ENCODE measurements at regions not wholly inside any gene's neighbourhood (a gene's known extent, or its start where the extent isn't known, plus 50 kb on each side); places are given as distances from the start of the nearest gene placed in this dataset.
"Not testable (repeated sequence)": the region's sequence is repeated elsewhere in the genome, so short reads cannot be mapped to it uniquely, and the experiment has no call there.

DNA sequence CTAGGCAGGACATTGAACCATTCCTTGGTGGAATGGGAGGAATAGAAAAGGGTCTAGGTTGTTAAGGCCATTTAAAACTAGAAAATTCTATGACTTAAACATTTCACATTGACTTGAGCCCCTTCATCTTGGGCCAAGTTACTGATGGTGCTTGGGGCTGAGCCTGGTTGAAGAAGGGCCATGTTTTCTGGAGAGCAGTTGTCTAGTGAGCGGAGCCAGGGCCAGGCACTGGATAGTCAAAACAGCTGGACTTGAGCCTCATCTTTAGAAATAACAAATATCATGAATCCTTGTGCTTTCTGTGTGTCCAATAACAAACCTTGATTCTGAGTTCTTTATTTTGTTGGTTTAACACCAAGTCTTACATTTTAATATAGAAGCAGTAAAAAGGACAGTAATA, 134.6 kb upstream of the TCF21 start:
- DNase-seq (ENCODE audit: low read depth in 2 of 2), result no peak

DNA sequence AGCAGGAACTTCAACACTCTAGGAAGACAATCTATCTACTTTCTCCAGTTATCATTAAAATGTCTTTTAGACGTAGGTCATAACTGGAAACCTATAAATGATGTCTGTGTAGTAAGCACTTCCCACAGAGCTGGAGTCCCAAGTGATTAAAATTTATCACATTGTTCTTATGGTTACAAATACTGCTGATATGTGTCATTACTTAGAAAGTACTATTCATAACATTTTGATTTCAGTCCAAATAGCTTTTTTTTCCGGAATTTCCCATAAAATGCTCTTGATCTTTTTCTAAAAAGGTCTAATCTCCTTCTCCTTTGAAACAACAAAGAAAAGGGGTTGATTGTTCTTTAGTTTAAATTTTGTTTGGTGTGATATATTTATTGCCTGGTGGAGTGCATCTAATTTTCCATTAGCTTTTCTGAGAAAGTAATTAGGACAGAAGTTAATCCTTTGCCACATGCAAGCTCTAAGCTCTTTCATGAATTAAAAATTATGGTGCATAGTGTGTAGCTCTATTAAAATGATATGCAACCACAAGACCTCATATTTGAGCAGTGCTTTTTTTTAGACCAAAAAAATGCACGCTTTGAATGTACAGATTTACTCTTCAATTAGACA, 132.7 kb upstream of the TCF21 start:
- no peak for DNase-seq (ENCODE audit: low read depth in 2 of 2)

DNA sequence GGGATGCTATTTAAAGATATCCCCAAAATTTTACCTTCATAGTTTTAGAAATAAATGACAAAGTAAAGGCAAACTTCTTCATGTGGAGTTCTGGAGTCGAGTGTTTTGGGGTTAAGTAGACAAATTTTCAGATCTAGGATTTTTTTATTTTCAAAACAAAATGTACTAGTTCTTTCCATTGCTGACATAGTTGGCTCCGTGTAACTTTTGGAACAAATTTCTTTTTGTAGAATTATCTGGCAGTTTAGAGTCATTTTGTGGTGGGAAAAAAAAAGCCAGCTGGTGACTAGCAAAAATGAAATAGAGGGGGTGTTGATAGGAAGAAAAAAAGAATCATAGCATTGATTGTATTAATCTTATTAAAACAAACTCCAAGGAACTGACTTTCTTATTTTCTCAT, 131.6 kb upstream of the TCF21 start:
- DNase-seq (ENCODE audit: low read depth in 2 of 2), result no peak

DNA sequence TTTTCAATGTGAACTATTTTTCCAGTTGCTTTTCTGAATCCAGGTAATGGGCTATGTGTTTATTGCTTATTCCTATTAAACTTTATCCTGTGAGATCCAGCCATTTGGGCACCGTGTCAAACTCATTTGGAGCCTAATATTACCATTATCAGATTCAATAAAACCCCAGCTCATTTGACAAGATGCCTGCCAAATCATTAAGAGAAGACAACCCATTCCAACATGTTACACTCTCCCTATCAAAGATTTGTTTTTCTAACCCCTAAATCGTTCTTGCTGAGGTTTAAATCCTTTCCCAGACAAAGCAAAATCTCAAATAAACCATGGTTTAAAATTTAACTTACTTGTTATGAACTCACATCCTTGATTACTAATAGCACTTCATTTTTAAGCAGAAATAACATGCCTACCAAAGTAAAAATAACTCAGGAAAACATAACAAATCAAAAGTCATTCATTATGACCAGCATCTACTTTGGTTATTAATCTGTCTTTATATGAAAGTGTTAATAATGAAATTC, 130.0 kb upstream of the TCF21 start:
- no peak for DNase-seq (ENCODE audit: low read depth in 2 of 2)

DNA sequence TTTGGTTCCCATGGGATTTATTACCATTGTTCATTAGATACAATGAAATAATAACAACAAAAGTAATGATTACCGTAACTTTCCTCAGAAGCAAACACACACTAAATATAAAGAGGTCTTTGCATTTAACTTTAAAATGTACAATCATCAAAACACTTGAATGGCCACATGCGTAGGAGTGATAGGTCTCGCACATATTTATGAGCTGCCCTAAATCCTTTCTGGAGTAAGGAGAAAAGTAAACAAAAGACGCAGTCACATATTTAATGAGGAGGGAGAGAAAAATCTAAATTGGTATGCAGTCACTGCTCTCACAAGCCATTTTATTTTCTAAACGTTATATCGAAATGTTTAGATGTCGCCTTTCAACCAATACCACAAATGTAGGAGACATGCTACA, 129.4 kb upstream of the TCF21 start:
- DNase-seq (ENCODE audit: low read depth in 2 of 2), result no peak

DNA sequence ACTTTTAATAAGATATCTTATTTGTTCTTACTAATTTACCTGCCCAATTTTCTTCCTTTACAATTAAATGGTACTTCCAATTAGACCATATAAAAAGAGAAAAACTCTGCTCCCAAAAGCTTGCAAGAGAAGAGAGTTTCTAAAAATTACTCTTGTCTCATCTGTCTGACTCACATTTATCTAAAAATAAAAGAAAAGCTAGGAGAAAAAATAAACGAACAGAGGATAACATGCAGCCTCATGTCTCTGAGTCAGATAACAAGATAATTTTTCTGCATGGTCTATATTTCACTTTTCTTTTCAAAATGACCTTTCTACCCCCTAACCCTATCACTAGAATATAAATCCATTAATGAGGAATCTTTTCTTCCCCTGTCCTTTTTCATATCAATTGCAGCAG, 127.2 kb upstream of the TCF21 start:
- no peak for DNase-seq (ENCODE audit: low read depth in 2 of 2)

DNA sequence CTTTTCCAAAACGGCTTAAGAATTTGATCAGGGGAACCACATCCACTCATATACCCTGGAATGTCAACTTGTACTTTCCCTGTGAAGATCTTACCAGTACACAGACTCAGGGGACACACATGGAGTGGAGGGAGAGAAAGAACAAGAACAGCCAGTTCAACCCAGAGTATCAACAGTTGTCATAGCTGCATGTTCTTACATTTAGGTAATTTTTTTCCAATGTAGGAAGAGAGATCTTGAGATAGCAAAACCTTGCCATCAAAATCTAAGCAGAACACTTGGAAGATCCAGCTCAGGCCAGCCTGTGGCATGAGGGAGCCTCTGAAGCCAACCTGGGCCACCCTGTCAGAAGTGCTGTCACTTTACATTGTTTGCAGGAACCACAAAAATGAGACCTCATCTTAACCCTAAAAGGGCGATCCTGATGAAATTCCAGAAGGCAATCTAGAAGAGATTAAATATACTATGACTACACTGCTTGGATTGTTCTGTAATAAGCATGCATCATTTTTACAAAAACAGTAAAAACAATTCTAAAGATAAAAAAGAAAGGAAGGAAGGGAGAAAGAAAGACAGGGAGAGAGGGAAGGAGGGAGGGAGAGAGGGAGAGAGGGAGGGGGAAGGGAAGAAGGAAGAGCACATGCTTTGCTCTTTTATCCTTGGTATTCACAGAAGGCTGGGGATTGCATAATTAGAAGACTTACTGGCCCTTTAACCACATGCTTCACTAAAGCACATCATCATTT, 124.7 kb upstream of the TCF21 start:
- DNase-seq (ENCODE audit: low read depth in 2 of 2), result no peak

DNA sequence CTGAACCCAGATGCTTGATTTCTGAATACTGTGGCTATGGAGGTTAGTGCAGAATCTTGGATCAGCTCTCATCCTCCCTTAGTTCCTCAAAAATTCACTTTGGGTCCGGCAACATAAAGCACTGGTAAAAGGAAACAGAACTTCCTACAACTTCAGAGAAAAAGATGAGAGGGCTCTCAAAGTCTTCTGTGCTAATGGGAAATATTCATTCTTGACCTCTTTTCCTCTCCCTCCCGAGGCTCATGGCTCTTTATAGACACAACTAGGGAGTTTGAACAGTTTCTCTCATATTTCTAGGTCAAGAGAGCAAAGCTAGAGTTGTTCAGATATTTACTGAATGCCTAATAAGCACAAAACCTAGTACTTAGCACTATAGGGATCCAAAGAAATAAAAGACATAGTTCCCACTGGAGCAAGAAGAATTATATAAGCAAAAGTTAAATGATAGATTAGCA, 124.1 kb upstream of the TCF21 start:
- no peak for DNase-seq (ENCODE audit: low read depth in 2 of 2)

DNA sequence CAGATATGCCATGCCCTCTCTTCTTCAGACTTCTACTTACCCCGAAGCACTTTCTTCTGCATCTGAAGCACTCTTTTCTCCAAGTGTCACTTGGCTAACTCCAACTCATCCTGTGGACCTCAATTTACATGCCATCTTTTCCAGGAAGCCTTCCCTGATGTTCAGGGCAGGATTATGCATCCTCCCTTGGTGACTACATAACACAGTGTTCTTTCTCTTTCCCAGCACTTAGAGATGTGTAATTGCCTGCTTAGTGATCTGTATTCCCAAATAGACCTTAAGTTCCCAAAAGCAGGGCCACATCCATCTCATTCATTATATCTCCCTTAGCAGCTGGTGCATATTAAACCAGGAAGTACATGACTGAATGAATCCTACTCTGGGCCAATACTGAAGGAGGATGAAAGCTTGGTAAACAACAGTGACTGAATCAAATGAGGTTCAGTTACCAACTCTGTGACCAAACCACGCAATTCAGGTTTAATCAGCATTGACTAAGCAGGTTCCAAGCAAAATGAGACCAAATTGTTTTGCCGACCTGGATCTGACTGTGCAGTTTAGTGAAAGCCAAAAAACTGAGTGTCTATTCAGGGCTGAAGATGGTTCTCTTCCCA, 121.4 kb upstream of the TCF21 start:
- DNase-seq (ENCODE audit: low read depth in 2 of 2), result no peak

DNA sequence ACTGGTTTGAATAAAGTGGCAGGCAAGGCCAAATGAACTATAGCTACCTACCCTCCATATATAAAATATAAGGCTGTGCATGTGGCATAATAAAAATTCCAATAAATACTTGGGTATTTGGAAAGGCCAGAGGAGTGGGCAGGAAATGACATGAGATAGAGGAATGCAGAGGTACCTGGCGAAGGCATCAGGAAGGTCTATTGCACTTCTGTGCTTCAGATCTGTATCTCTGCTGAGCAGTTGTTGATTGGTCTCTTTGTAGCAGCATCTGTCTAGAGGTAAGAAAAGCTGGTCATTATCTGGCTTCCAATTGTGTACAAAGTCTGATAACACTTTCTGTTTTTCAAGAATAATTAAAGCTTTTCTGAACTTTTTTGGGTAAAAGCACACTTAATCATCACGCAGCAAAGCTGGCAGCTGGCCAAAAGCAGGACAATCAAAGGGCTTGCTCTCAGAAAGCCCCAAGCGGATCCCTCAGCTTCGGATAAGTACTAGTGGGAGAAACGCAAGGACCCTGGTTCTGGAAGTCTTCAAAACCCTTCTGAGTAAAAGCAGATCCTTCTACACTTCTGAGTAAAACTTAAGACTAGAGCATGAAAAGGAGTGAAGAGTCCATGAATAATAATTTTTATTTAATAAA, 120.1 kb upstream of the TCF21 start:
- no peak for DNase-seq (ENCODE audit: low read depth in 2 of 2)

DNA sequence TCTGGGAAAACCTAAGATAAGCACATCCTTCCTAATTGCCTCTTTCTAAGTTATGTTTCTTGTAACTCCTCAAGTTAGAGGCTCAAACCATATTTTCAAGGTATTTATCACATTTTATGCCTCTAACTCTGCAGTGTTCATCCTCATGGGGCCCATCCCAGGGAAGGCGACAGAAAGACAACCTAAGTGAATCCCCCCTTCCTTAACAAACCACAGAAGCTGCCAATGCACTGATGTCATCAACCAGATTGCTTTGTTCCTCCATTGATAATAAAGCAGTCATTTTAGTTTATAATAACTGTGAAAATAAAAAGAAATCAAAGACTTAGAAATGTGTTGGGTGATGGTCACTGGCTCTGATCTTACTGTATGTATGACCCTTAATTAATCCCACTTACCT, 119.5 kb upstream of the TCF21 start:
- no peak for DNase-seq (ENCODE audit: low read depth in 2 of 2)

DNA sequence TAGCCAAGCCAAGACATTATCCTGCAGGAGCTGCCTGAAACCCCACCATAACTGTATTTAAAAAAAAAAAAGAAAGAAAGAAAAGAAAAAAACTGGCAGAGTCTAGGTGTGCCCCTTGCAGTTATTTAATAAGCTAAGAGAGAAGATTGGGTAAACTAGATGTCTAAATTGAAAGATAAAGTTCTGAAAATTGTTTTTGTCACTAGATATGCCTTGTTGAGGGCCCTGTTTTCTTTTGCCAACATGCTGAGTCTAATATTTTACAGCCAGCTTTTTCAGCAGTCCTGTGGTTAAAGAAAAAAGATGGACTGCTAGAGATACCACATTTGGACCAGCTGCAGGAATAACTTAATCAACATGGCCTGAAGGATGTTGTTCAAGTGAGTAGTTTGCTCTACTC, 116.3 kb upstream of the TCF21 start:
- no peak for DNase-seq (ENCODE audit: low read depth in 2 of 2)

DNA sequence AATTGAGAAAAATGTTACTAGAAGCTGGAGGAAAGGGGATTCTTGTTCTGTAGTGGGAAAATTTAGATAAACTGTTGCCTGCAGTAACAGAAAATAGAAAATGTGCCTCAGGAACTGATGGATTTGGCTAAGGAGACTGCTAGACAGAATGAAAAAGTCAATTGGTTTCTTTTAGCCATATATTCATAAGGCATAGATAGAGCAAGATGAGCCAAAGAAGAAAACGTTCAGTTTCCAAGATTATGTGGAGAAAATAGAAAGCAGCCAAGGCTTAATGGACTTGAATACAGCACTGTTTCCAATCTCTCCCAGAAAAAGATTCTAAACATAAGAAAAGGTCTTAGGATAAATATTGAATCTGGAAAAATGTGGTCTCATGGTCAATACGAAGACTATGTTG, 115.1 kb upstream of the TCF21 start:
- DNase-seq (ENCODE audit: low read depth in 2 of 2), result no peak

DNA sequence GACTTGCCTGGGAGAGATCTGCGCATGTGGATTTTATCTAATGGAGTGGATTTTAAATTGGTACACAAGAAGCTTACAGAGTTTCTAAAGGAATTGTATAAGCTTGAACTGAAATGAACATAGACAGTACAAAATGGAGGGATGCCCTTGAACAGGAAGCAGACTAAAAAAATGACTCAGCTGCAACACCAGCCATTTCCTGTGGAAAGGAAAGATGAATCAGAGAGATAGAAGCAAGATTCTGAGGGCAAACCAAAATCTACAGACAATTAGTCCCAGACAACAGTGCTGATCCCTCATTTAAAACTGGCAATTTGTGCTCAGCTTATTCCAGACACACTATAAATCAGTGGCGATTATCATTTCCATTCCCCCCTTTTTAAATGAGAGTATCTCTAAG, 114.6 kb upstream of the TCF21 start:
- no peak for DNase-seq (ENCODE audit: low read depth in 2 of 2)

DNA sequence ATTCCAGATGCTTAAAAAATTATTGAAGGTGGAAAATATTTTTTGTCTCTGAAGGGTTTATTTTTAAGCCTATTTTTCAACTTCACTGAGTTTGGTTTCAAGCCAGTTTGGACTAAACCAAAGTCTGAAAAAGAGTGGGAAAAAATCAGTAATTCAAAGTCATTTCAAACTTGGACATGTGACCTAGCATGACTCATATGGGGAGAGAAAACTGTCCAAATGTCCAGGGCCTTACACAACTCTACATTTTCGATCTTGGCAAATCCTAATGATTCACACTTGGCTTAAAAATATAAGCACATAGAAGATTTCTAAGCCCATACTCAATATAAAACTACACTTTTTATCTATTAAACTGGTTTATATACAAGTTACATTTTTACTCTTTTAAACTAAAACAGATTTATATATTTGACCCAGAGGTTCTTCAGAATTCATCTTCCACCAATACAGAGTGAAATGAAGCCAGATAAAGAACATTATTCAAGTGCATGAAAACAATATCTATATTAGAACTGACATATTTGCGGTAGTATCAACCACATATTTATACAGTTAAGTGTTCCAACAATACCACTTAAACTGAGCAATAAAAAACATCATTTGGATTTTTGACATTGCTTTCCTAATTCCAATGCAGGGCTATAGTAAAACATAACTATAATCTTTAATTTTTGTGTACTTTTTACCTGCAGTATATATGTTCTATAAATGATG, 110.3 kb upstream of the TCF21 start:
- DNase-seq (ENCODE audit: low read depth in 2 of 2), result no peak

DNA sequence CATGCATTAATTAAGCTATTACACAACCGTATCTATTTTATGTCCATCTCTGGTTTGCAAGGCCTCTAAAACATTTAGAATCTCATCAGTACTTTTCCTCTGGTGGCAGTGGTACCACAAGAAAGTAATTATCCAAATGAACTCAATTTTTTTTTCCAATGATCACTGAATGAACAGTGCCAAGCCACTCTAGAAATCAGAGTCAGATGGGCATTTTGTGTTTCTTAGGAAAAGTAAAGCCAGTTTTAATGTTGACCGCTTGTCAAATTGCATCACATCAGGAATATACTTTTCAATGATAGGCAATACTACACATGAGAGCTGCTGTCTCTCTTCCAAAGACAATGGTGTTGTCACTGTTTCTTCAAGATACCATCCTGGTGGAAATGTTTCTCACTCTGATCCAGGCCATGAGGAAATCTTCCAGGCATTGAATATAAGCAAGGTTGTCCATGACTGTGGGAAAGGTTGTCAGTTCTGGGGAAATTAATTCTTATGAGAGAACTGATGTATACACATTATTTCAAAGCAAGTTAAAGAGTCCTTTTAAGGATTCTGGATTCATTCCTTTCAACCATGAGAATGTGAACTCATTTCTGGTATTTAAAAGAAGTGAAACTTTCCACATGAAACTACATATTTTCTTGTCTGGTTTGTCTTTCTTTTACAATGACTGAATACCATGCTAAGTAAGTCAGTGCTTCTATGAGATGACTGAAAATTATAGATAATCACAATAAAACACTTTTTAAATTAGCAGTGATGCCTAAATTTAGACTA, 108.8 kb upstream of the TCF21 start:
- no peak for DNase-seq (ENCODE audit: low read depth in 2 of 2)

DNA sequence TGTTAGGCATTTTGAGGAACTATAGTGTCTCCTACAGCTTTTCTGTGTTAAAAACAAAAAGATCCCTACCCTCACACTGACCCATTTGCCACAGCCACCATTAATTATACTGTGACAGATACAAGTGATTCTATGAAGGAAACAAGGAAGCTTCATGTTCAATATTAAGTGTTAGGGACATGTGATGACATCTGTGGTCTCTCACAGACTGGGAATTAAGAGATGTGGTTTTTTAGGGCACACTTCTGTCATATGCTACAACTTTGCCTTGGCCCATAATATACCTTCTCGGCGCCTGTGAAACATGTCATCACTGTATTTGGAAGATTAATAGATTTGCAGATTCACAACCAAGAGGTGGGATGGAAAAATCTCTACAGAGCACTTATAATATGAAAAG, 102.9 kb upstream of the TCF21 start:
- DNase-seq (ENCODE audit: low read depth in 2 of 2), result no peak

DNA sequence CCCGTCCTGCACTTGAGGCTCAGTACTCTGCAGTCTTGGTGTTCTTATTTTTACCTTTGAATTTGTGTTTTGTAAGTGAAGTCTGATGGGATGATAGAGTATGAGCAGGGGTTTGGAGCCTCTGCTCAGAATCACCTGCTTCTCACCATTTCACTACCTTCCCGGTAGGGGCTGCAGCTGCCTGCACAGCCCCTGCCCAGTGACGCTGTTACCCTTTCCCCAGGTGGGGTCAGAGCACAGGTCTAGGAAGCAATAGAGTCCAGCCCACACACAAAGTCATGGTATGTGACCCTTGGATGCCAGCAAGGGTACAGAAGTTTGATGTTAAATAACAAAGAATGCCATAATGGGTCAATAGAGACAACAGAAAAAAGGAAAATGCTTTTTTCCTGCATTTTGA, 101.8 kb upstream of the TCF21 start:
- DNase-seq (ENCODE audit: low read depth in 2 of 2), result no peak

DNA sequence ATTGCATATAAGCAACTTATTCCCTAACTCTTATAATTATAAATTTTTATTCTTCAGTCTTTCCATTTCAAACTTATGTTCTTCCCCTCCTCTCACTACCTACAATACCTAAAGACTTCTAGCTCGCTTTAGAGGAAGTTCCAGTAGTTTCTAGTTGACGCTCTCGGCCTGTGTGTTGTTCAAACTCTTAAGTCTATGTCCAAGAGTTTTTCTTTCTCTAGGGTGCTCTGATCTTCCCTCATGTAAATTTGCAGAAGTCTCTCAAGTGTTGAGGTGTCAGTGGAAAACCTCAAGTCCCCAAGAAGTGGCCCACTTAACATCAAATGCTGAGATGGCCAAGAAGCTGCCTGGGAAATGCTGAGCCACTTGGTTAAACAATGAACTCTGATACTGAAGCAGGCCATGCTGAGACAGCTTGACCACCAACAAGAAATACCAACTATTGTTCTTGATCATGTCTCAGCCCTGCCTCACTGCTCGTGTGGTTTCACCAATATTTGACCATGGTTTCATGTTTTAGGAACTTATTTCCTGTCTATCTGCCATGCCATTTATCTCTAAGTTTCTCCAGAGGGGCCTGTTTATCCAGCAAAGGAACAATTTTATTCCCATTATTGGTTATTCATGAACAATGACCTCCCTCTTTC, 100.9 kb upstream of the TCF21 start:
- no peak for DNase-seq (ENCODE audit: low read depth in 2 of 2)

DNA sequence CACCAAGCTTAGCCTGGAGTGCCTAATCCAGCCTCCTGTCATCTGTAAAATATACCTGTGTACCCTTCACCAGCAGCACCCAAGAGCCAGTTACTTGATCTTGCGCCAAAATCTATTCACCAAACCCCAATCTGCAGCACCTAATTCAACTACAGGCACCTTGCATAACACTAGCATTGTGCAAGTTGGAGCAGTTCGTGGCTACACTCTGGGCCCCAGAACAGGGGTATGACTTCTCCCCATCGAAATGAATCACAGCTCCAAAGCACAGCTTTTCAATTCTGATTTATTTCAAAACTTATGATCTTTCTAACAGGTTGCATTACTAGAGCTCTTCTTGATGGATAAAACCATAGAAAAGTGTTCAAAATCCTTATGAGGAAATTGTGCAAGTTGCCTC, 100.4 kb upstream of the TCF21 start:
- DNase-seq (ENCODE audit: low read depth in 2 of 2), result no peak

DNA sequence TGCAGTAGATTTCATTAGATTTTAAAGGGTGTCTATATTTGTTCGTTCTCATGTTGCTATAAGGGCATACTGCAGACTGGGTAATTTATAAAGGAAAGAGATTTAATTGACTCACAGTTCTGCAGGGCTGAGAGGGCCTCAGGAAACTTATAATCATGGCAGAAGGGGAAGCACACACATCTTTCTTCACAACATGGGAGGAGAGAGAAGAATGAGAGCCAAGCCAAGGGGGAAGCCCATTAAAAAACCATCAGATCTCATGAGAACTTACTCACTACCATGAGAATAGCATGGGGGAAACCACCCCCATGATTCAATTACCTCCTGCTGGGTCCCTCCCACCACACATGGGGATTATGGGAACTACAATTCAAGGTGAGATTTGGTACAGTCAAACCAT, 99.5 kb upstream of the TCF21 start:
- not testable (repeated sequence) for DNase-seq (ENCODE audit: low read depth in 2 of 2)
